CD8-positive, alpha-beta memory T cell (primary cell): ENCODE measurements at regions not wholly inside any gene's neighbourhood (a gene's known extent, or its start where the extent isn't known, plus 50 kb on each side); places are given as distances from the start of the nearest gene placed in this dataset.

Experiments used
- CTCF ChIA-PET: fragments of 350-600 bp; sonication (Branson Sonifier 250); formaldehyde crosslinking; loops from one replicate; lab custom pipeline; 2021; ENCODE audit warnings: antibody characterized with exemption; lab: Charles Lee
- POLR2A ChIA-PET: fragments of 350-600 bp; sonication (Branson Sonifier 250); formaldehyde crosslinking; loops from one replicate; lab custom pipeline; 2021; ENCODE audit warnings: antibody characterized with exemption; lab: Charles Lee
- DNase-seq, 5 donors: peaks; one replicate each; pipeline versions ENCODE4 v3.0.0 to v3.0.0-alpha.2; 2020 to 2022; ENCODE audit warnings: mixed read lengths in 1 of 5
- H3K27ac ChIP-seq: one replicate; pipeline ENCODE4 v1.7.0; 2013; ENCODE audit warnings: low read depth, mild to moderate bottlenecking, low read length, moderate library complexity
- H3K27me3 ChIP-seq: 2 replicates; pipeline ENCODE4 v1.7.0; 2013; ENCODE audit warnings: low read length, mild to moderate bottlenecking; ENCODE audit not compliant: insufficient read depth, poor library complexity, severe bottlenecking
- H3K36me3 ChIP-seq: 2 replicates; pipeline ENCODE4 v1.7.0; 2013; ENCODE audit warnings: mild to moderate bottlenecking, low read length, moderate library complexity; ENCODE audit not compliant: insufficient read depth
- H3K4me1 ChIP-seq: 2 replicates; pipeline ENCODE4 v1.7.0; 2013; ENCODE audit warnings: mild to moderate bottlenecking, low read length, moderate library complexity; ENCODE audit not compliant: insufficient read depth
- H3K4me3 ChIP-seq: 2 replicates; pipeline ENCODE4 v1.7.0; 2013; ENCODE audit warnings: mild to moderate bottlenecking, low read length
- H3K9me3 ChIP-seq: 2 replicates; pipeline ENCODE4 v1.7.0; 2013; ENCODE audit warnings: mild to moderate bottlenecking, low read length
- H3K27ac Mint-ChIP-seq, 8 donors: one replicate each; pipeline ENCODE4 v1.8.0; 2020 to 2021; ENCODE audit warnings: mixed read lengths in 8 of 8, mild to moderate bottlenecking in 6 of 8, inconsistent platforms in 3 of 8, moderate library complexity in 3 of 8
- H3K27me3 Mint-ChIP-seq, 2 donors: one replicate each; pipeline ENCODE4 v1.8.0; 2020 to 2021; ENCODE audit warnings: mixed read lengths in 2 of 2, mild to moderate bottlenecking in 1 of 2, moderate library complexity in 1 of 2
- H3K36me3 Mint-ChIP-seq, 3 donors: one replicate each; pipeline ENCODE4 v1.8.0; 2020 to 2021; ENCODE audit warnings: mixed read lengths in 3 of 3, inconsistent platforms in 1 of 3, mild to moderate bottlenecking in 1 of 3
- H3K4me1 Mint-ChIP-seq, 3 donors: one replicate each; pipeline ENCODE4 v1.8.0; 2020 to 2021; ENCODE audit warnings: mixed read lengths in 3 of 3, inconsistent platforms in 1 of 3, mild to moderate bottlenecking in 1 of 3
- H3K4me3 Mint-ChIP-seq, 7 donors: one replicate each; pipeline ENCODE4 v1.8.0; 2020 to 2021; ENCODE audit warnings: mixed read lengths in 7 of 7, mild to moderate bottlenecking in 6 of 7, moderate library complexity in 4 of 7, inconsistent platforms in 2 of 7
- H3K9me3 Mint-ChIP-seq, 5 donors: one replicate each; pipeline ENCODE4 v1.8.0; 2020 to 2022; ENCODE audit warnings: mixed read lengths in 5 of 5, mild to moderate bottlenecking in 3 of 5, moderate library complexity in 2 of 5, inconsistent platforms in 1 of 5

DNA sequence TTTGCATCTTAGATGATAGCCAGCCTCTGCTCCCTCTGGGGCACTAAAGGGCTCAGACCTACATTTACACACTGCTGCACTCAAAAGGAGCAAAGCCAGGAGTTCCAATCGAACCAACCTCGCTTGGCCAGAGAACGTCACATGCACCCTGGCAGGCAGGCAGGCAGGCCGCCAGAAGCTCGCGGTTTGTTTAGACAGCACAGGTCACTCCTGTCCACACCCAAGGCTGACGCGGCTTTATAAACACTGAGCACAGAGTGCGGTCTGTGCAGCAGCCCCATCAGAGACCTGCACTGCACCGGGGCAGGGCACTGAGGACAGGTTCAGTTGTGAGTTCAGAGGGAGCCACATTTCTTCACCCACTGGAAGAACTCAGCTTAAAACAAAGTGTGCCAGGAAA lies 143.9 kb downstream of the BCOR start:
- no peak for DNase-seq
- peaks cover 4 to 7% (median 6%) of the 10 kb centered on the region in 3 donors for H3K4me1 Mint-ChIP-seq
- Histone ChIP-seq H3K4me3 (no peak overlapping the region), H3K4me1 (peaks cover 8% of the 10 kb centered on the region), H3K36me3 (no peaks in the 10 kb centered on the region), H3K9me3 (no peaks in the 10 kb centered on the region), H3K27ac (no peak overlapping the region), H3K27me3 (no peaks in the 10 kb centered on the region)
- H3K9me3 Mint-ChIP-seq, result peaks cover 0 to 3% (median 0%) of the 10 kb centered on the region in 5 donors
- H3K27me3 Mint-ChIP-seq, result peaks cover 0 to 10% of the 10 kb centered on the region in 2 donors
- ChIA-PET POLR2A (no interaction called here), CTCF (no interaction called here)
- no peak overlapping the region for H3K4me3 Mint-ChIP-seq
- no peak overlapping the region for H3K27ac Mint-ChIP-seq
- peaks cover 0 to 4% (median 0%) of the 10 kb centered on the region in 3 donors for H3K36me3 Mint-ChIP-seq

- CTCF ChIA-PET, result no interaction called here
- no peak overlapping the region for H3K4me3 Mint-ChIP-seq
- H3K27ac Mint-ChIP-seq, result no peak overlapping the region
These were observed 142.9 kb downstream of the BCOR start for GRCh38 chrX:39954851-39955250.

GRCh38 chrX:39955625-39956024 lies 142.1 kb downstream of the BCOR start:
- no peak overlapping the region for H3K4me3 ChIP-seq
- no peak for DNase-seq
- Mint-ChIP-seq H3K27ac (peak overlapping the region in 1 of 8 donors; percentile 1), H3K27me3 (peaks cover 0 to 9% of the 10 kb centered on the region in 2 donors), H3K4me1 (peaks cover 4 to 7% (median 6%) of the 10 kb centered on the region in 3 donors), H3K36me3 (no peaks in the 10 kb centered on the region), H3K4me3 (no peak overlapping the region), H3K9me3 (peaks cover 0 to 3% (median 0%) of the 10 kb centered on the region in 5 donors)
- H3K36me3 ChIP-seq, result no peaks in the 10 kb centered on the region
- CTCF ChIA-PET, result no interaction called here
- H3K9me3 ChIP-seq, result no peaks in the 10 kb centered on the region
- no peaks in the 10 kb centered on the region for H3K27me3 ChIP-seq
- POLR2A ChIA-PET, result no interaction called here
- peaks cover 8% of the 10 kb centered on the region for H3K4me1 ChIP-seq
- H3K27ac ChIP-seq, result no peak overlapping the region

More at GRCh38 chrX:39954851-39955250, 142.9 kb downstream of the BCOR start:
- no peaks in the 10 kb centered on the region for H3K9me3 ChIP-seq
- Mint-ChIP-seq H3K9me3 (peaks cover 0 to 3% (median 0%) of the 10 kb centered on the region in 5 donors), H3K4me1 (peaks cover 4 to 7% (median 6%) of the 10 kb centered on the region in 3 donors), H3K27me3 (peaks cover 0 to 10% of the 10 kb centered on the region in 2 donors), H3K36me3 (peaks cover 0 to under 1% (median 0%) of the 10 kb centered on the region in 3 donors)
- H3K36me3 ChIP-seq, result no peaks in the 10 kb centered on the region
- peaks cover 8% of the 10 kb centered on the region for H3K4me1 ChIP-seq
- DNase-seq, result no peak
- H3K27ac ChIP-seq, result no peak overlapping the region
- H3K4me3 ChIP-seq, result no peak overlapping the region
- no peaks in the 10 kb centered on the region for H3K27me3 ChIP-seq
- POLR2A ChIA-PET, result no interaction called here

- peaks cover 8% of the 10 kb centered on the region for H3K4me1 ChIP-seq
- no peaks in the 10 kb centered on the region for H3K36me3 Mint-ChIP-seq
- no peaks in the 10 kb centered on the region for H3K36me3 ChIP-seq
- ChIA-PET CTCF (no interaction called here), POLR2A (no interaction called here)
- H3K4me3 Mint-ChIP-seq, result no peak overlapping the region
- no peak overlapping the region for H3K4me3 ChIP-seq
- no peaks in the 10 kb centered on the region for H3K27me3 ChIP-seq
- no peak overlapping the region for H3K27ac Mint-ChIP-seq
- H3K9me3 Mint-ChIP-seq, result peaks cover 0 to 3% (median 0%) of the 10 kb centered on the region in 5 donors
- H3K27me3 Mint-ChIP-seq, result peaks cover 0 to 5% of the 10 kb centered on the region in 2 donors
- no peak overlapping the region for H3K27ac ChIP-seq
- H3K9me3 ChIP-seq, result no peaks in the 10 kb centered on the region
- DNase-seq, result no peak
- peaks cover 4 to 7% (median 6%) of the 10 kb centered on the region in 3 donors for H3K4me1 Mint-ChIP-seq
These were observed 140.9 kb downstream of the BCOR start for GRCh38 chrX:39956803-39957394.

GRCh38 chrX:39957816-39958566 lies 139.8 kb downstream of the BCOR start:
- Histone ChIP-seq H3K4me1 (peaks cover 8% of the 10 kb centered on the region), H3K27me3 (no peaks in the 10 kb centered on the region), H3K36me3 (no peaks in the 10 kb centered on the region), H3K9me3 (no peaks in the 10 kb centered on the region), H3K27ac (no peak overlapping the region), H3K4me3 (no peak overlapping the region)
- DNase-seq, result no peak
- Mint-ChIP-seq H3K27ac (no peak overlapping the region), H3K4me1 (peaks cover 4 to 7% (median 6%) of the 10 kb centered on the region in 3 donors), H3K4me3 (no peak overlapping the region), H3K9me3 (peaks cover 0 to 3% (median 0%) of the 10 kb centered on the region in 5 donors), H3K36me3 (no peaks in the 10 kb centered on the region), H3K27me3 (peaks cover 0 to 7% of the 10 kb centered on the region in 2 donors)
- CTCF ChIA-PET, result no interaction called here
- POLR2A ChIA-PET, result no interaction called here

GRCh38 chrX:39958850-39959249 lies 138.9 kb downstream of the BCOR start:
- H3K4me3 Mint-ChIP-seq, result no peak overlapping the region
- H3K4me3 ChIP-seq, result no peak overlapping the region
- POLR2A ChIA-PET, result no interaction called here
- CTCF ChIA-PET, result no interaction called here
- DNase-seq, result no peak
- peaks cover 0 to 3% (median 0%) of the 10 kb centered on the region in 5 donors for H3K9me3 Mint-ChIP-seq
- peaks cover 8% of the 10 kb centered on the region for H3K4me1 ChIP-seq
- H3K27ac Mint-ChIP-seq, result no peak overlapping the region
- H3K36me3 ChIP-seq, result no peaks in the 10 kb centered on the region
- H3K36me3 Mint-ChIP-seq, result no peaks in the 10 kb centered on the region
- peaks cover 0 to 8% of the 10 kb centered on the region in 2 donors for H3K27me3 Mint-ChIP-seq
- H3K9me3 ChIP-seq, result no peaks in the 10 kb centered on the region
- H3K4me1 Mint-ChIP-seq, result peaks cover 4 to 7% (median 6%) of the 10 kb centered on the region in 3 donors
- no peaks in the 10 kb centered on the region for H3K27me3 ChIP-seq
- no peak overlapping the region for H3K27ac ChIP-seq

DNA sequence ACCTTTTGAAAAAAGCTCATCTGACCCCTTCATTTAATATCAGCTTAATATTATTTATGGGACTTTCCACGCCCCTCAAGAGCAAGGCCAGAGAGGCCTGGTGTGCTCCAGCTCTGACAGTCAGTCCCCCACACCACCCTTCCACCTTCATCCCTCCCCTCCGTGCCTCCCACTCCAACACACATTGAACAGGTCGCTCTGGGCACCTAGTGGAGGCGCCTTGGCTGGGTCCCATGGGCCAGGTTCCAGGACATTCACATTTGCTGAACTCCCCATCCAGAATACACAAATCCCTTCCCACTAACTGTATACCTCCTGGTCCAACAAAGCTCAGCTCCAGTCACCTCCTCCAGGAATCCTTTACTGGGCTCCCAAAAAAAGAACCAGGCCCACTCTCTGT lies 137.5 kb downstream of the BCOR start:
- Mint-ChIP-seq H3K27ac (no peak overlapping the region), H3K9me3 (peaks cover 0 to 3% (median 0%) of the 10 kb centered on the region in 5 donors), H3K4me3 (no peak overlapping the region), H3K27me3 (peaks cover 0 to 11% of the 10 kb centered on the region in 2 donors), H3K4me1 (peaks cover 3 to 4% (median 4%) of the 10 kb centered on the region in 3 donors), H3K36me3 (no peaks in the 10 kb centered on the region)
- ChIA-PET POLR2A (no interaction called here), CTCF (no interaction called here)
- no peaks in the 10 kb centered on the region for H3K36me3 ChIP-seq
- no peak for DNase-seq
- no peaks in the 10 kb centered on the region for H3K27me3 ChIP-seq
- no peaks in the 10 kb centered on the region for H3K9me3 ChIP-seq
- no peak overlapping the region for H3K27ac ChIP-seq
- peaks cover 6% of the 10 kb centered on the region for H3K4me1 ChIP-seq
- H3K4me3 ChIP-seq, result no peak overlapping the region

DNA sequence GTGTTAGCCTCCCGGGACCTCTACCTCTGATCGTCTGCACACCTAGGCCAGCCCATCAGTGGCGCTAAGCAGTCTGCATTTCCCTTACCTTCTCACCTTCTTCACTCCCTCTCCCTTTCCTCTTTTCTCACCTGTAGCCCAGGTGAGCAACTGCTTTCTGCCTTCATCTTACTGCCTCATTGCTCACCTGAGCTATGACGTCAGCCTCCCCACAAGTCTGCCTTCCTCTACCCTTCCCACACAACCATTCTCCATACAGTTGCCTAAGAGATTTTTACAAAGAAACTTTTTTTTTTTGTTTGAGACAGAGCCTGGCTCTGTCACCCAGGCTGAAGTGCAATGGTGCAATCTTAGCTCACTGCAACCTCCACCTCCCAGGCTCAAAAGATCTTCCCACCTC lies 136.3 kb downstream of the BCOR start:
- ChIA-PET CTCF (no interaction called here), POLR2A (no interaction called here)
- H3K9me3 ChIP-seq, result no peaks in the 10 kb centered on the region
- no peak overlapping the region for H3K4me3 ChIP-seq
- no peaks in the 10 kb centered on the region for H3K9me3 Mint-ChIP-seq
- H3K27me3 Mint-ChIP-seq, result peaks cover 0 to 11% of the 10 kb centered on the region in 2 donors
- no peak overlapping the region for H3K4me3 Mint-ChIP-seq
- no peaks in the 10 kb centered on the region for H3K36me3 ChIP-seq
- H3K27ac Mint-ChIP-seq, result no peak overlapping the region
- H3K36me3 Mint-ChIP-seq, result no peaks in the 10 kb centered on the region
- no peaks in the 10 kb centered on the region for H3K4me1 Mint-ChIP-seq
- DNase-seq, result no peak
- H3K4me1 ChIP-seq, result no peaks in the 10 kb centered on the region
- H3K27me3 ChIP-seq, result no peaks in the 10 kb centered on the region
- H3K27ac ChIP-seq, result no peak overlapping the region
